Calu3 (cell line): ENCODE measurements at regions not wholly inside any gene's neighbourhood (a gene's known extent, or its start where the extent isn't known, plus 50 kb on each side); places are given as distances from the start of the nearest gene placed in this dataset.

Experiments used
- BruUV-seq: library from RNA; stranded (reverse); fragments of 400-500 nt; replicated peaks from 2 replicates; lab custom pipeline; 2021; lab: Mats Ljungman, UMichigan
- CTCF ChIA-PET: fragments of 300-600 bp; sonication (Branson Sonifier 250); formaldehyde crosslinking; loops from one replicate; lab custom pipeline; 2022; ENCODE audit warnings: antibody characterized with exemption; lab: Charles Lee
- DNase-seq: peaks from one replicate; pipeline ENCODE4 v3.0.0; 2022
- H3K27ac Mint-ChIP-seq: one replicate; pipeline ENCODE4 v1.8.0; 2022; ENCODE audit warnings: mixed read lengths; ENCODE audit not compliant: unreplicated experiment
- H3K27me3 Mint-ChIP-seq: one replicate; pipeline ENCODE4 v1.8.0; 2022; ENCODE audit warnings: mixed read lengths; ENCODE audit not compliant: unreplicated experiment
- H3K36me3 Mint-ChIP-seq: one replicate; pipeline ENCODE4 v1.8.0; 2022; ENCODE audit warnings: mild to moderate bottlenecking, moderate library complexity, mixed read lengths; ENCODE audit not compliant: insufficient read depth, unreplicated experiment
- H3K4me1 Mint-ChIP-seq: one replicate; pipeline ENCODE4 v1.8.0; 2022; ENCODE audit warnings: mild to moderate bottlenecking, low read depth, mixed read lengths; ENCODE audit not compliant: unreplicated experiment
- H3K4me3 Mint-ChIP-seq: one replicate; pipeline ENCODE4 v1.8.0; 2022; ENCODE audit warnings: mild to moderate bottlenecking, low read depth, moderate library complexity, mixed read lengths; ENCODE audit not compliant: unreplicated experiment
- H3K9me3 Mint-ChIP-seq: one replicate; pipeline ENCODE4 v1.8.0; 2022; ENCODE audit warnings: low read depth, mixed read lengths; ENCODE audit not compliant: unreplicated experiment
- intact Hi-C: fragments of 100-400 bp; cut with micrococcal nuclease; formaldehyde crosslinking; loops from one replicate; pipeline ENCODE4 v1.10.0; 2022; ENCODE audit not compliant: unreplicated experiment
- TF ChIP-seq, protein P1 (sequence below): fragments of 200-600 bp; IDR thresholded peaks from one replicate; pipeline ENCODE4 v1.8.0; 2022; ENCODE audit warnings: antibody characterized with exemption; ENCODE audit not compliant: unreplicated experiment

DNA sequence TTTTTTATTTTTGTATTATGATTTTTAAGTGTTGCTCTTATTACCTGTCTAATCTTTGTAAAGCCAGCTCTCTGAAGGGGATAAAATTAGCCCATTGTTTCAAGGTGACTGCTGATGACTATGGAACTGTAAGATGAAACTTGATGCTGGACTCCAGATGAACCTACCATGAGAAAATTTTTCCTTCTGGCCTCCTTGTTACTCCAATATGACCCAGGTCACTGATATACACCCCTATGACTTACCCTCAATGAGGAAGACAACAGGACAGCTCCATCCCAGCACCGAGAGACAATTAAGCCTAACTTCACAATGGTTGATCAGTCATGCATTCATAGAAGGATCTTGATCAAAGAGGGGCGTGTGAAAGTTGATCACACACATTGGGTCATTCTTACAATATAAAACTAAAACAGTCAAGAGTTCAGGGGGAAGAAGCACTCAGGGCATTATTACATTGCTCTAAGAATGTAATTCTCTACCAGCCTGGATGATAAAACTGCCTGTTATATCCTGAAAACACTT, 230.8 kb upstream of the AGTR2 start:
- CTCF ChIA-PET, result no interaction called here
- TF ChIP-seq, protein P1, sequence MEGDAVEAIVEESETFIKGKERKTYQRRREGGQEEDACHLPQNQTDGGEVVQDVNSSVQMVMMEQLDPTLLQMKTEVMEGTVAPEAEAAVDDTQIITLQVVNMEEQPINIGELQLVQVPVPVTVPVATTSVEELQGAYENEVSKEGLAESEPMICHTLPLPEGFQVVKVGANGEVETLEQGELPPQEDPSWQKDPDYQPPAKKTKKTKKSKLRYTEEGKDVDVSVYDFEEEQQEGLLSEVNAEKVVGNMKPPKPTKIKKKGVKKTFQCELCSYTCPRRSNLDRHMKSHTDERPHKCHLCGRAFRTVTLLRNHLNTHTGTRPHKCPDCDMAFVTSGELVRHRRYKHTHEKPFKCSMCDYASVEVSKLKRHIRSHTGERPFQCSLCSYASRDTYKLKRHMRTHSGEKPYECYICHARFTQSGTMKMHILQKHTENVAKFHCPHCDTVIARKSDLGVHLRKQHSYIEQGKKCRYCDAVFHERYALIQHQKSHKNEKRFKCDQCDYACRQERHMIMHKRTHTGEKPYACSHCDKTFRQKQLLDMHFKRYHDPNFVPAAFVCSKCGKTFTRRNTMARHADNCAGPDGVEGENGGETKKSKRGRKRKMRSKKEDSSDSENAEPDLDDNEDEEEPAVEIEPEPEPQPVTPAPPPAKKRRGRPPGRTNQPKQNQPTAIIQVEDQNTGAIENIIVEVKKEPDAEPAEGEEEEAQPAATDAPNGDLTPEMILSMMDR, result no peak
- Mint-ChIP-seq H3K27me3 (no peaks in the 10 kb centered on the region), H3K27ac (no peak overlapping the region), H3K36me3 (peaks cover 8% of the 10 kb centered on the region), H3K4me3 (no peak overlapping the region), H3K9me3 (peaks cover 11% of the 10 kb centered on the region), H3K4me1 (no peaks in the 10 kb centered on the region)
- BruUV-seq, result no TSS peak
- intact Hi-C loops, result no loop called here
- DNase-seq, result no peak

DNA sequence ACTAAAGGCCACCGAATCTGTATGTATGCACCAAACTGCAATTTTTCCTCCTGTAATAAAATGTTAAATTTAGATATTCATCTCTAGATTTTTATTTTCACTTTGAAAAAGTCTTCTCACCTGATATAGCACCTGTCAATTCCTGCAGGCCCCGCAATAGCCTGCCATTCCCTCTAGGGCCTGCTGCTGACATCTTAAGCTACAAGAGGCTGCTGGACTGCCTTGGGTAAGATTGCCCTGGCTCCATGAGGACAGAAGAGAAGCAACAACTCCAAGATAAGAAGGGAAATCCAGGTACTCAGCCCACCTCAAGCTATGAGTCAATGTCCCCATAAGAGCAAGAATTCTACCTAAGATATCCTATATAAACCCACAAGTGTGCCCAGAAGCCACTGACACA, 230.2 kb upstream of the AGTR2 start:
- BruUV-seq, result no TSS peak
- H3K36me3 Mint-ChIP-seq, result peaks cover 8% of the 10 kb centered on the region
- no peaks in the 10 kb centered on the region for H3K4me1 Mint-ChIP-seq
- TF ChIP-seq, protein P1, result no peak
- no peak overlapping the region for H3K4me3 Mint-ChIP-seq
- intact Hi-C loops, result no loop called here
- H3K9me3 Mint-ChIP-seq, result peaks cover 11% of the 10 kb centered on the region
- H3K27me3 Mint-ChIP-seq, result no peaks in the 10 kb centered on the region
- CTCF ChIA-PET, result no interaction called here
- DNase-seq, result no peak
- no peak overlapping the region for H3K27ac Mint-ChIP-seq

DNA sequence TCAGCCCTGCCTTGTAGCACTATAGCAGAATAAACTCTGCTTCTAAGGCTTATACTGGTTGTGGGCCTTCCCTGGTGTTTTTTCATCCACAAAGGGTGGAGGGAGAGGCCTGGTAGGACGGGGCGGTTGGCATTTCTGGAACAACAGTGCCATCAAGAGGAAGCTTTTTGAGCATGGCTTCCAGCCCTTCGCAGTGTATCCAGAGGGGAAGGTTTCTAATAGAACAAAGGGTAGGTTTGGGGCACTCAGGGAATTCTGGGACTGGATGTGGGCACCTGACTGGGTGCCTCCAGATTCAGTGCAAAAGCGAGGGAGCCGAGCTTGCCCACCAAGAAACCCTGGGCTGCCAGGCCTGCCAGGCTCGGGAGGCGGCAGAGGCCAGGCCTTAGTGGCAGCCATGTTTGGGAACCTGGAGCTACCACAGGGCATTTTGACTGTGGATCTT, 229.6 kb upstream of the AGTR2 start:
- Mint-ChIP-seq H3K4me3 (no peak overlapping the region), H3K4me1 (no peaks in the 10 kb centered on the region), H3K36me3 (peaks cover 8% of the 10 kb centered on the region), H3K27me3 (no peaks in the 10 kb centered on the region), H3K9me3 (peaks cover 11% of the 10 kb centered on the region), H3K27ac (no peak overlapping the region)
- TF ChIP-seq, protein P1, result no peak
- intact Hi-C loops, result no loop called here
- no peak for DNase-seq
- BruUV-seq, result no TSS peak
- CTCF ChIA-PET, result no interaction called here

DNA sequence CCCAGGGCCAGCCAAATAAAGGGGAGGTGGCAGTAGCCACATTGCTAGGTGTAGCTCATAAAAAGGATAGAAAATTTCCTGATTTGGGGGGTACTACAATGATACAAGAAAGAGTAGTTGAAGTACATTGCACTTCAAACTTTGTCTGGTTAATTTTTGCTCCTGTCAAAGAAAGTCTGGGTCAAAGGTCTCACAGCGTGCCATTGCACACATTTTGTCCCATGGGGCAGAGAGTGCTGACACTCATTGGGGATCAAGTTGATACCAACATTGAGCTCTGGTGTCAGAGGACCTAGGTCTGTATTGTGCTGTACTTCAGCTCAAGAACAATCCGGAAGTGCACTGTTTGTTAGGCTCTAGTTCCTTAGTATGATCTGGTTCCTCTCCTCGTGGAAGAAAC, 229.2 kb upstream of the AGTR2 start:
- DNase-seq, result no peak
- H3K9me3 Mint-ChIP-seq, result peaks cover 11% of the 10 kb centered on the region
- no peaks in the 10 kb centered on the region for H3K4me1 Mint-ChIP-seq
- TF ChIP-seq, protein P1, result no peak
- peaks cover 8% of the 10 kb centered on the region for H3K36me3 Mint-ChIP-seq
- BruUV-seq, result no TSS peak
- intact Hi-C loops, result no loop called here
- no peak overlapping the region for H3K27ac Mint-ChIP-seq
- H3K4me3 Mint-ChIP-seq, result no peak overlapping the region
- CTCF ChIA-PET, result no interaction called here
- no peaks in the 10 kb centered on the region for H3K27me3 Mint-ChIP-seq
